ENCODE measurements at regions not wholly inside any gene's neighbourhood (a gene's known extent, or its start where the extent isn't known, plus 50 kb on each side); places are given as distances from the start of the nearest gene placed in this dataset.

DNA sequence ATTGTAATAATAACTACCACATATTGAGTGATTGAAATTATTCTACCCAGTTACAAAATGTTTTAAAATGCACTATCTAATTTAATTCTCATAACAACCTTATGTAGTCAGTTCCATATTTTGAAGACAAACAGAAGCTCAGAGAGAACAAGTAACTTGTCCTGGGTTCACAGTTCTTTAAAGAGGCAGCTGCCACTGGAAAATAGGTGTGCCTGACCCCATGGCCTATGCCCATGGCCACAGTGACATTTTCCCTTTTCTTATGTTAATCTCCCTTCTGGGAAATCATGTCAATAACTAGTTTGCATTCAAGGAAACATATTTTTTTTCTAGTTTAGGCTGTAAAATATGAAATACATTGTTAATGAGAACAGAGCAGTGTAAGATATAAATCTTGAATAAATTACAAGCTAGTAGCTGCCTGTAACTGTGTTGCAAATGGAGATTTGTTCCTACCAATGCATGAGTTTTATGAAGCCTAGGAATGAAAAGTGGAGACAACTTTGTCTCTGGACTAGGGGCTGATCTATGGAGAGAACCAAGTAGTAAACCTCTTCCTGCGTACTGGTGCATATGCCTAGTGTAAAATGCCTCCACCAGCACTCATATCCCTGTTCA lies 1018.0 kb downstream of the NTRK3 start:
- no peaks in the 10 kb centered on the region for H3K27me3 ChIP-seq (replicated peaks; ENCODE audit: insufficient read depth)
- DNase-seq (ENCODE audit: low spot score), result no peak
- no peak overlapping the region for H3K4me3 ChIP-seq
- no peaks in the 10 kb centered on the region for H3K36me3 ChIP-seq
- no peaks in the 10 kb centered on the region for H3K4me1 ChIP-seq (replicated peaks)
- intact Hi-C loops (cut with DNase I), result no loop called here
- no peak overlapping the region for H3K27ac ChIP-seq
- 65% methylated on average over 1 of the region's 1 CpG for WGBS
- H3K9me3 ChIP-seq, result no peaks in the 10 kb centered on the region
- no peak for TF ChIP-seq POLR2AphosphoS5 (IDR thresholded peaks at IDR 0.05)
- TF ChIP-seq, protein P1, sequence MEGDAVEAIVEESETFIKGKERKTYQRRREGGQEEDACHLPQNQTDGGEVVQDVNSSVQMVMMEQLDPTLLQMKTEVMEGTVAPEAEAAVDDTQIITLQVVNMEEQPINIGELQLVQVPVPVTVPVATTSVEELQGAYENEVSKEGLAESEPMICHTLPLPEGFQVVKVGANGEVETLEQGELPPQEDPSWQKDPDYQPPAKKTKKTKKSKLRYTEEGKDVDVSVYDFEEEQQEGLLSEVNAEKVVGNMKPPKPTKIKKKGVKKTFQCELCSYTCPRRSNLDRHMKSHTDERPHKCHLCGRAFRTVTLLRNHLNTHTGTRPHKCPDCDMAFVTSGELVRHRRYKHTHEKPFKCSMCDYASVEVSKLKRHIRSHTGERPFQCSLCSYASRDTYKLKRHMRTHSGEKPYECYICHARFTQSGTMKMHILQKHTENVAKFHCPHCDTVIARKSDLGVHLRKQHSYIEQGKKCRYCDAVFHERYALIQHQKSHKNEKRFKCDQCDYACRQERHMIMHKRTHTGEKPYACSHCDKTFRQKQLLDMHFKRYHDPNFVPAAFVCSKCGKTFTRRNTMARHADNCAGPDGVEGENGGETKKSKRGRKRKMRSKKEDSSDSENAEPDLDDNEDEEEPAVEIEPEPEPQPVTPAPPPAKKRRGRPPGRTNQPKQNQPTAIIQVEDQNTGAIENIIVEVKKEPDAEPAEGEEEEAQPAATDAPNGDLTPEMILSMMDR (IDR thresholded peaks at IDR 0.05), result no peak
- TF ChIP-seq POLR2A (IDR thresholded peaks at IDR 0.05), result no peak

GRCh38 chr15:87228460-87228859 lies 1028.1 kb downstream of the NTRK3 start:
- DNase-seq (ENCODE audit: low spot score), result no peak
- TF ChIP-seq POLR2A (IDR thresholded peaks at IDR 0.05) (no peak), POLR2AphosphoS5 (IDR thresholded peaks at IDR 0.05) (no peak)
- TF ChIP-seq, protein P1 (IDR thresholded peaks at IDR 0.05), result no peak
- H3K27me3 ChIP-seq (replicated peaks; ENCODE audit: insufficient read depth), result no peaks in the 10 kb centered on the region
- intact Hi-C loops (cut with DNase I), result no loop called here
- H3K4me1 ChIP-seq (replicated peaks), result no peaks in the 10 kb centered on the region
- no peak overlapping the region for H3K27ac ChIP-seq
- 48% methylated on average over 4 of the region's 4 CpGs for WGBS
- H3K36me3 ChIP-seq, result no peaks in the 10 kb centered on the region
- no peak overlapping the region for H3K4me3 ChIP-seq
- no peaks in the 10 kb centered on the region for H3K9me3 ChIP-seq

DNA sequence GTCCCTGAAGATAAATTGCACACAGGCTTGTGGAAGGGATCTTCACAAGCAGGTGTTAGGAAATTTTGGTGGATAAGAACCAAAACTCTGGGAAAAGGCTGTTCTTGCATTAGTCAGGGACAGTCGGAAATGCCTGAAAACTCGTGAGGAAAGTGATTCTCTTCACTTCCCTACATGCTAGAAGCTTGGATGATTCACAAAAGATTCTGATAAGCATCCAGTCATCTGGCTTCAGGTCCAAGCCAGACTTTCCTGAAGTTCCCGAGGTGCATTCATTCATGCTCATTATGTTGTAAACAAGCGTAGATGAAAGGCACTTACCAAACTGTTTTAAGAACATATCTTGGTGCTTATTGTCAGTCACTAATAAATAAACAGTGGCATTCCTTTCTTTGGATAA lies 1028.7 kb downstream of the NTRK3 start:
- TF ChIP-seq, protein P1 (IDR thresholded peaks at IDR 0.05), result no peak
- TF ChIP-seq POLR2A (IDR thresholded peaks at IDR 0.05) (no peak), POLR2AphosphoS5 (IDR thresholded peaks at IDR 0.05) (no peak)
- DNase-seq (ENCODE audit: low spot score), result no peak
- Histone ChIP-seq H3K36me3 (no peaks in the 10 kb centered on the region), H3K27me3 (replicated peaks; ENCODE audit: insufficient read depth) (no peaks in the 10 kb centered on the region), H3K4me1 (replicated peaks) (no peaks in the 10 kb centered on the region), H3K4me3 (no peak overlapping the region), H3K27ac (no peak overlapping the region), H3K9me3 (no peaks in the 10 kb centered on the region)
- intact Hi-C loops (cut with DNase I), result no loop called here
- WGBS, result 41% methylated on average over 4 of the region's 4 CpGs

GRCh38 chr15:87225436-87225835 lies 1031.1 kb downstream of the NTRK3 start:
- TF ChIP-seq POLR2AphosphoS5 (IDR thresholded peaks at IDR 0.05), result no peak
- TF ChIP-seq, protein P1 (IDR thresholded peaks at IDR 0.05), result no peak
- no peak for TF ChIP-seq POLR2A (IDR thresholded peaks at IDR 0.05)
- Histone ChIP-seq H3K27ac (no peak overlapping the region), H3K4me1 (replicated peaks) (no peaks in the 10 kb centered on the region), H3K9me3 (no peaks in the 10 kb centered on the region), H3K4me3 (no peak overlapping the region), H3K27me3 (replicated peaks; ENCODE audit: insufficient read depth) (no peaks in the 10 kb centered on the region), H3K36me3 (no peaks in the 10 kb centered on the region)
- DNase-seq (ENCODE audit: low spot score), result no peak
- intact Hi-C loops (cut with DNase I), result no loop called here
- WGBS, result 37% methylated on average over 2 of the region's 2 CpGs

DNA sequence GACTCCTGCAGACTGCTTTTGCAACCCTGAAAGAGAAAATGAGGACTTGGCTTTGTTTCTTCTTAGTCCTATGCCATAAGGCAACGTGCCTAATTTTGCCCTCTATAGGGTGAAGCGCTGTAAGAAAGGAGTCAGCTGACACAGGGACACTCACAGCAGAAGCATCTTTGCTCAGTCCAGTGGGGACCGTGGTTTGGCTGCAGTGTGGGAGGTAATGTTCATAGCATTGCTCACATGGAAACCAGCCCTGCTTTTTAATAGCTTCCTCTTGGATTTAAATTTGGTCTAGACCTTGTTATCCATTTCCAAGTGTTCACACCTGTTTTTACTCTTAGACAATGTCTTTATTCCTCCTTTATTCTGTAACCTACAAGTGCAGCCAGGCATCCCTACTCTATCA lies 1032.1 kb downstream of the NTRK3 start:
- Histone ChIP-seq H3K4me3 (no peak overlapping the region), H3K27me3 (replicated peaks; ENCODE audit: insufficient read depth) (no peaks in the 10 kb centered on the region), H3K27ac (no peak overlapping the region), H3K36me3 (no peaks in the 10 kb centered on the region), H3K9me3 (no peaks in the 10 kb centered on the region), H3K4me1 (replicated peaks) (no peaks in the 10 kb centered on the region)
- DNase-seq (ENCODE audit: low spot score), result no peak
- 70% methylated on average over 3 of the region's 3 CpGs for WGBS
- intact Hi-C loops (cut with DNase I), result no loop called here
- TF ChIP-seq POLR2AphosphoS5 (IDR thresholded peaks at IDR 0.05) (no peak), POLR2A (IDR thresholded peaks at IDR 0.05) (no peak)
- TF ChIP-seq, protein P1 (IDR thresholded peaks at IDR 0.05), result no peak

Measured in prostate gland (tissue), 2 donors.